22Rv1 (cell line): ENCODE measurements at regions not wholly inside any gene's neighbourhood (a gene's known extent, or its start where the extent isn't known, plus 50 kb on each side); places are given as distances from the start of the nearest gene placed in this dataset.

Source experiments
- ZFX ChIP-seq: fragments of 450-650 bp; IDR thresholded peaks from 2 replicates; pipeline ENCODE4 v1.6.1; 2017; ENCODE audit warnings: antibody characterized with exemption, borderline replicate concordance
- TF ChIP-seq, protein P1 (sequence below): fragments of 450-650 bp; IDR thresholded peaks from 2 replicates; pipeline ENCODE4 v1.5.1; 2017; ENCODE audit warnings: mild to moderate bottlenecking

GRCh38 chr6:105567140-105567539 is 164.3 kb upstream of the PREP start:
- TF ChIP-seq, protein P1, sequence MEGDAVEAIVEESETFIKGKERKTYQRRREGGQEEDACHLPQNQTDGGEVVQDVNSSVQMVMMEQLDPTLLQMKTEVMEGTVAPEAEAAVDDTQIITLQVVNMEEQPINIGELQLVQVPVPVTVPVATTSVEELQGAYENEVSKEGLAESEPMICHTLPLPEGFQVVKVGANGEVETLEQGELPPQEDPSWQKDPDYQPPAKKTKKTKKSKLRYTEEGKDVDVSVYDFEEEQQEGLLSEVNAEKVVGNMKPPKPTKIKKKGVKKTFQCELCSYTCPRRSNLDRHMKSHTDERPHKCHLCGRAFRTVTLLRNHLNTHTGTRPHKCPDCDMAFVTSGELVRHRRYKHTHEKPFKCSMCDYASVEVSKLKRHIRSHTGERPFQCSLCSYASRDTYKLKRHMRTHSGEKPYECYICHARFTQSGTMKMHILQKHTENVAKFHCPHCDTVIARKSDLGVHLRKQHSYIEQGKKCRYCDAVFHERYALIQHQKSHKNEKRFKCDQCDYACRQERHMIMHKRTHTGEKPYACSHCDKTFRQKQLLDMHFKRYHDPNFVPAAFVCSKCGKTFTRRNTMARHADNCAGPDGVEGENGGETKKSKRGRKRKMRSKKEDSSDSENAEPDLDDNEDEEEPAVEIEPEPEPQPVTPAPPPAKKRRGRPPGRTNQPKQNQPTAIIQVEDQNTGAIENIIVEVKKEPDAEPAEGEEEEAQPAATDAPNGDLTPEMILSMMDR, result no peak
- TF ChIP-seq ZFX, result no peak
